NCI-H2029 (cell line): ENCODE measurements at regions not wholly inside any gene's neighbourhood (a gene's known extent, or its start where the extent isn't known, plus 50 kb on each side); places are given as distances from the start of the nearest gene placed in this dataset.
"Not testable (repeated sequence)": the region's sequence is repeated elsewhere in the genome, so short reads cannot be mapped to it uniquely, and the experiment has no call there.

ENCODE experiments used
- DNase-seq: peaks from one replicate; lab custom pipeline; 2025; lab: John Stamatoyannopoulos, UW

GRCh38 chr13:89980896-89981295 is 1366.6 kb upstream of the MIR17HG start:
- no peak for DNase-seq

DNA sequence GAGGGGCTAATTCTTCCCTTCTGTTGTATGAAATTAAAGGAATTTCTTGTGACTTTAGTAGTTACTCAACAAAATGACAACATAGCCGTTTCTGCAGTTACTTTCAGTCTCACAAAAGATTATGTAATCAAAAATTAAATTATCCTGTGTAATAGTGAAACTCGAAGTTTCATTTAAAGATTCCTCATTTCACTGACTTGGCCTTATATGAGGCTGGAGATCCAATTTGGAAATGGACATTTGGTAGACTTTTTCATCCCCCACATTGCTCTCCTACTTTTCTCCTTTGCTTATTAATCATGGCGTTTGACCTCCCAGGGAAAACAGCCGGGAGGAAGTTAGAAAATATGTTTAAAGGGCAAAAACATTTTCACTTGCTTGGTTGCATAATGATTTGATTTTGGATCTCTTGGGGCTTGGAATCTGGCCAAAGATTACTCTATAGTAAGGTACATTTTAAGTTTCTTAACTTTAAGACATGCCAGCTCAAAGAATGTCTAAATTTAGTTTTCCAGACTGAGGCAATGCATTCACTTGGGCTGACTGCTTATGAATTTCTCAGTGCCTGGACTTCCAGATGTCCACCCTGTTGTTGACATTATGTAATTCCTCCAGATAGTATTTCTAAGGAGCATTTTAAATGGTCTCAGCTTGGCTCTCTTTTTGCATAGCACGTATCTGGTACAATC is 1364.9 kb upstream of the MIR17HG start:
- no peak for DNase-seq

DNA sequence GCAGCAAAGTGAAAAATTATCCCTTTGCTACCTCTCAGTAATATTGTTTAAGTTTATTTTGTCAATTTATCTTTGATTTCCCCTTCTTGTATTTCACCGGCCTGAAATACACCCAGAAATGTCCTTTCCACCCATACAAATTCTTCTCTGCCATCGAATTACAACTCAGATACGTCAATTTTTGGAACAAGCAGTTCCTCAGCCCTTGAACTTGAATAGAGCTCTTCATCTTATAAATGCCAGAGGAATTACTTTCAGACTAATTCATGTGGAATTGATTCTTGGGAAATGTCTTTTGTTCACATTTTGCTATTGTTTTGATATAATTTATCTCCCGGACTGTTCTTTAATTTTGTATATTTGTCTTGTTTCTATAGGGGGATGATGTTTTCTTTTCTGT is 1359.3 kb upstream of the MIR17HG start:
- no peak for DNase-seq

DNA sequence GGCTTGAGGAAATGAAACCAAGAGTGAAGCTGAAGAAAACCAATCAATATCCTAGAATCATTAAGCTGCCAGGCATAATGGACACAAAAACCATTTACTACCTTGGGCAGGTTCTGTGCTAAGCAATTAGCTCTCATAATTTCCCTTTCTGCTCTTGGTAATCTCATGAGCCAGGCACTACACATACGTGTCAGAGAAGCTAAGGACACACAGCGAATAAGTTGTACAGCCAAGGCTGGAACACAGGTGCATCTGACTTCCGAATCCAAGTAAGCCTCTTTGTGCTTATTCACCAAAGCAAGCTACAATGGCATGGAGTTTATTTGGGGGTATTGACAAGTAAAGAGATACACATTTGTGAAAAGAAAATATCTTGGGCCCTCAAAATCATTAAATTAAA is 1343.9 kb upstream of the MIR17HG start:
- no peak for DNase-seq

DNA sequence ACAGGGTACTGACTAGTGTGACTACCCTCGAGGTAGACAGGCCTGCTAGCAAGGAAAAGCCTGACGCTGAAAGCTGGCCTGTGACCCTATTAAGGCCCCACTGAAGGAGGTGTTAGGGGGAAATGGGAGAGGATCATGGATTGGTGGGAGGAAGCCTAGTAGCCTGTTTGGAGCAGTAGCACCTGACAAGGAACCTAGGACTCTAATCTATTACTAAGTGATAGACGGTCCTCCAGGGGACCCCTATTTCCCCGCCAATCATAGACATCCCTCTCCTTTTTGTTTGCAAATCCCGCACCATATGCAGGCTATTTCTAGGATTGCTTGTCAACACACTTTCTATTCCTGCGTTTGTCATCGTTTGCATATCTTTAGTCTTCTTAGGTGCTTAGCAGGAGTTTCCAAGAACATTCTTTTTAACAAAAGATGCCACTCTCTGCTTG is 1338.8 kb upstream of the MIR17HG start:
- no peak for DNase-seq

GRCh38 chr13:90014038-90014437 is 1333.4 kb upstream of the MIR17HG start:
- DNase-seq, result no peak

- no peak for DNase-seq
Measured at GRCh38 chr13:90015565-90016507, 1331.7 kb upstream of the MIR17HG start.

GRCh38 chr13:90016688-90017087 is 1330.8 kb upstream of the MIR17HG start:
- no peak for DNase-seq

DNA sequence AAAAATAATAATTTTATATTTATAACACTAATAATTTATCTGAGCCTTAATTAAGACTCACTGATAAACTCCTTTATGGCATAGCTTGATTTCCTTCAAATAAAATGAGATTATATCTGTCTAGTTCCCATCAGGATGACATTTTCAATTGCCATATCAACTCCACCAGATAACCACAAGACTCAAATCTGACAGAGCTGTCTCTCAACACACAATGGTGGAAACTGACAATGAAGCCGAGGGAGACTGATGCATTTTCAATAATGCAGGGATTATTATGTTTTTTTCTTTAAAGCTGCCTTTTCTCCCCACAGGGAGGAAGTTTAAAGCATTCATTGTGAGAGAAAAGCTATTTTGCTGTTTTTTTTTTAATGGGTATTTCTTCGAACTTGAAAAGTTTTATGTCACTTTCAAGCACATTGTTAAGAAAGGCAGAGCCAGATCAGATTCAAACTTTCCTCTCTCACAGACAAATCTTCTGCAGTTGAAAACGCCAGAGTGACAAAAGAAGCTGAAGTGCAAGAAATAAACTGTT is 1326.9 kb upstream of the MIR17HG start:
- DNase-seq, result no peak

DNA sequence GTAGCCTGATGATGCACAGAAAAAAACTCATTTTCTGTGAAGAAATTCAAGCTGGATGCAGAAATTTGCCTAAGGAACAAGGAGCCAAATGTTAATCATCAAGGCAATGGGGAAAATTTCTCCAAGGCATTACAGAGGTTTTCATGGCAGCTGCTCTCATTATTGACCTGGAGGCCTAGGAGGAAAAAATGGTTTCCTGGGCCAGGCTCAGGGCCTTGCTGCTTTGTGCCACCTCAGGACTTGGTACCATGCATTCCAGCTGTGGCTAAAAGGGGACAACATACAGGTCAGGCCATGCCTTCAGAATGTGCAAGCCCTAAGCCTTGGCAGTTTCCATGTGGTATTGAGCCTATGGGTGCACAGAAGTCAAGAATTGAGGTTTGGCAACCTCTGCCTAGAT is 1320.1 kb upstream of the MIR17HG start:
- DNase-seq, result no peak

GRCh38 chr13:90032313-90032712 is 1315.2 kb upstream of the MIR17HG start:
- DNase-seq, result no peak

GRCh38 chr13:90032841-90033493 is 1314.5 kb upstream of the MIR17HG start:
- no peak for DNase-seq

DNA sequence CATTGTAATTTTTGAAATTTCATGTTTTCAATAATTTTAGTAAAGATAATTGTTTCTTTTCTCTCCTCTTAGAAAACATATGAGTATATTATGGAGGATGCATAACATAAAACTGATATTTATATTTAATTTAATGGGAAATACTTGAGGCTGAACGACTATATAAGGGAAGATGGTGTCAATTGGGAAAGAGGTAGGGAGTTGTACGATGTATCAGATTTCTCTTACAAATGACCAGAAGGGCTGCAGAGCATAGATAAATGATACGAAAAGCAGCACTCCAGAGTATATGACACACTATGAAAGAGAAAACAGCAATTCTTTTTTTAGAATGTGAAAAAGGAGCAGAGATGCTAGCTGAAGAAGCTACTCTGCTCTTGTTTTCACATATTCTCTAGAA is 1308.0 kb upstream of the MIR17HG start:
- DNase-seq, result no peak

DNA sequence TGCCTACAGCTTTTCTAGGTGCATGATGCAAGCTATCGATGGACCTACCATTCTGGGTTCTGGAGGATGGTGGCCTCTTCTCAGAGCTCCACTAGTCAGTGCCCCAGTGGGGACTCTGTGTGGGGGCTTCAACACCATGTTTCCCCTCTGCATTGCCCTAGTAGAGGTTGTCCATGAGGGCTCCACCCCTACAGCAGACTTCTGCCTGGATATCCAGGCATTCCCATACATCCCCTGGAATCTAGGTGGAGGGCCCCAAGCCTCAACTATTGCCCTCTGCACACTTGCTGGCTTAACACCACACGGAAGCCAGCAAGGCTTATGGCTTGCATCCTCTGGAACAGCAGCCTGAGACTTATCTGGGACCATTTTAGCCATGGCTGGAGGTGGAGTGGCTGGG is 1299.9 kb upstream of the MIR17HG start:
- no peak for DNase-seq

GRCh38 chr13:90049989-90050671 is 1297.4 kb upstream of the MIR17HG start:
- DNase-seq, result no peak

DNA sequence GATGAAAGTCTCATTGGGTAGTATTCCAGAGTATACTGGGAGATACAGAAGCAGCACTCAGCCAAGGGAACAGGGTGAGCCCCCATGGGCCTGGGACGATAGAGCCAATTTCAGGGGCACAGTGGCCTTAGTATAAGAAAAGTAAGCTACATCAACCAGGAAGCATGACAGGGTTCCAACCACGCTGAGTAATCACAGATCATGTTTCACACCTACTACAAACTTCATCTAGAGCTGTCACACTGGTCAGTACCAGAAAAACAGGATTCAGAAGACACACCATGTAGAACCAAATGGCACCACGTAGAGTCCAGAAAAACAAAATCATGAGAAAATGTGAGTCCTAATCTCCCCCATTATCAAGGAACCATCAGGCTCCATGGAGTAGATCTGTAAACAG is 1292.4 kb upstream of the MIR17HG start:
- no peak for DNase-seq

DNA sequence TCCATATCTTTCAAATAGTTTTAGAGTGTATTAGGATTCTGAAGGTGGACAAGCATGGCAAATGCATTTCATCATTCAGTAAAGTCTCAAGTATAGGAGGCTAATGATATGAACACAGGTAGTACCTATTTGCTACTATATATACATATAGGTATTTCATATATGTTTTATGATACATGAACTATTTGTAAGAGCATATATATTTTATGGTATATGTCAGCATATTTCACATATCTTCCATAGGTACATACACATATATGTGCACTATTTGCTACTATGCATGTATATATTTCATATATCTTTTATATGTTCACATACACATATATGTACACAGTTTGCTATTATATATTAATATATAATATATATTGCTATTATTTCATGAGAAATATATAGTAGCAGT is 1291.7 kb upstream of the MIR17HG start:
- DNase-seq, result no peak

- DNase-seq, result not testable (repeated sequence)
Measured at GRCh38 chr13:90064226-90064625, 1283.3 kb upstream of the MIR17HG start.

DNA sequence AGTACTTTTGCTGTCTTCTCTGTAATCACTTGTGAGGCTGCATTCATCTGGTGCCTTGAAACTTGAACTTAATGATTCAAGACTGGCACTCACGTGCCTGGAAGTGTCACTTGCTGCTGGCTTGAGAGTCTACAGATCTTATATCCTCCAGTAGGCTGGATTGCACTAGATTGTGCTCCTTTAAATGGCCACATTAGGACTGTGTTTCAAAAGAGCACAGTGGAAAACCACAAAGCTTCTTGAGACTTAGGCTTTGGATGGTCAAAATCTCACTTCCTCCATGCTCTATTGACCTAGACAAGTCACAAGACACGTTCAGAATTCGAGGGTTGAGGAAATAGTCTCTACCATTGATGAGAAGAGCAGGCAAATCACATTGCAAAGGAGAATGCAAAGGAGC is 1278.8 kb upstream of the MIR17HG start:
- DNase-seq, result no peak

DNA sequence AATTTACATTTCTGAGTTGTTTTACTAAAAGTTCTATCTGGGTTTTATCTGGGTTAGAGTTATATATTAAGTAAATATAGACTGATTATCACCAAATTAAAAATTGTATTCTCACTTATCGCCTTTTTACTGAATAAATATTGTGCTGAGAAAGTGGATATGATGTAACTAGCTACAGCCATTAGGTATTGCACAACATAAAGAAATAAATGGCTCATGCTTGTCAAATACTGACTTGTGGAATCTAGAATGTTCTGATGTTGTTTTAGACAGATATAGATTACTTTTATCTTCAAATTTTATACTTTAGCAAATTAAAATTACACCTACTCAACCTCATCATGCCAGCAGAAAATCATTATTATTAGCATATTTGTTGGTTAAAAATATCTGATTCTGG is 1277.1 kb upstream of the MIR17HG start:
- DNase-seq, result no peak

- DNase-seq, result no peak
Measured at GRCh38 chr13:90070837-90071525, 1276.5 kb upstream of the MIR17HG start.
